Stomach (tissue), 4 donors: ENCODE measurements at regions not wholly inside any gene's neighbourhood (a gene's known extent, or its start where the extent isn't known, plus 50 kb on each side); places are given as distances from the start of the nearest gene placed in this dataset.

Experiments used
- POLR2AphosphoS5 ChIP-seq, 3 donors: sonication (generic); formaldehyde crosslinking; IDR thresholded peaks; one replicate each; pipeline ENCODE4 v1.6.1; 2016; ENCODE audit warnings: antibody characterized with exemption in 3 of 3
- TF ChIP-seq, protein P1 (sequence below), 7 experiments: fragments of 450-650 bp in 4 of 7; fragments of 200-600 bp in 3 of 7; sonication (generic) in 3 of 7; IDR thresholded peaks; one replicate each; pipeline ENCODE4 v1.5.1; 2016 to 2019; ENCODE audit warnings: antibody characterized with exemption in 7 of 7, control low read depth in 2 of 7, mild to moderate bottlenecking in 1 of 7

GRCh38 chr19:56956503-56957226 lies 116.1 kb upstream of the PEG3 start:
- no peak for TF ChIP-seq POLR2AphosphoS5 (IDR thresholded peaks at IDR 0.05)
- TF ChIP-seq, protein P1, sequence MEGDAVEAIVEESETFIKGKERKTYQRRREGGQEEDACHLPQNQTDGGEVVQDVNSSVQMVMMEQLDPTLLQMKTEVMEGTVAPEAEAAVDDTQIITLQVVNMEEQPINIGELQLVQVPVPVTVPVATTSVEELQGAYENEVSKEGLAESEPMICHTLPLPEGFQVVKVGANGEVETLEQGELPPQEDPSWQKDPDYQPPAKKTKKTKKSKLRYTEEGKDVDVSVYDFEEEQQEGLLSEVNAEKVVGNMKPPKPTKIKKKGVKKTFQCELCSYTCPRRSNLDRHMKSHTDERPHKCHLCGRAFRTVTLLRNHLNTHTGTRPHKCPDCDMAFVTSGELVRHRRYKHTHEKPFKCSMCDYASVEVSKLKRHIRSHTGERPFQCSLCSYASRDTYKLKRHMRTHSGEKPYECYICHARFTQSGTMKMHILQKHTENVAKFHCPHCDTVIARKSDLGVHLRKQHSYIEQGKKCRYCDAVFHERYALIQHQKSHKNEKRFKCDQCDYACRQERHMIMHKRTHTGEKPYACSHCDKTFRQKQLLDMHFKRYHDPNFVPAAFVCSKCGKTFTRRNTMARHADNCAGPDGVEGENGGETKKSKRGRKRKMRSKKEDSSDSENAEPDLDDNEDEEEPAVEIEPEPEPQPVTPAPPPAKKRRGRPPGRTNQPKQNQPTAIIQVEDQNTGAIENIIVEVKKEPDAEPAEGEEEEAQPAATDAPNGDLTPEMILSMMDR (IDR thresholded peaks at IDR 0.05), result no peak
